Central memory CD4-positive, alpha-beta T cell (primary cell): ENCODE measurements at regions not wholly inside any gene's neighbourhood (a gene's known extent, or its start where the extent isn't known, plus 50 kb on each side); places are given as distances from the start of the nearest gene placed in this dataset.

Experiments used
- DNase-seq: peaks from one replicate; pipeline ENCODE4 v3.0.0; 2022

DNA sequence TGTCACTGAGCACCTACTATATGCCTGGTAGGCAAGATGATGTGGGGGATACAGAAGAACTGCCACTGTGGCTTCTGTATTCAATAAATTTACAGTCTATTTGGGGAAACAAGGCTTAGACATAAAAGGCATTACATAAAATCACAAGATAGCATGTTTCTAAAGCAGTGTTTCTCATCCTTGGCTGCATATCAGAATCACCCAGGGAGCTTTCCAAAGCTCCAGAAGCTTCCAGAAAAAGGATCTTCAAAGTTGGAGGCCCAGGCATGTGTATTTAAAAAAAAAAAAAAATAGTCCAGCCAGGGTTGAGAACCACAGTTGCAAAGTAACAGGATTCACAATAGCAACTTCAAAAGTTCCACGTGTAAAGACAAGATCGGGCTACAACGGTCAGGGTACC, 112.4 kb upstream of the SPACA1 start:
- no peak for DNase-seq

DNA sequence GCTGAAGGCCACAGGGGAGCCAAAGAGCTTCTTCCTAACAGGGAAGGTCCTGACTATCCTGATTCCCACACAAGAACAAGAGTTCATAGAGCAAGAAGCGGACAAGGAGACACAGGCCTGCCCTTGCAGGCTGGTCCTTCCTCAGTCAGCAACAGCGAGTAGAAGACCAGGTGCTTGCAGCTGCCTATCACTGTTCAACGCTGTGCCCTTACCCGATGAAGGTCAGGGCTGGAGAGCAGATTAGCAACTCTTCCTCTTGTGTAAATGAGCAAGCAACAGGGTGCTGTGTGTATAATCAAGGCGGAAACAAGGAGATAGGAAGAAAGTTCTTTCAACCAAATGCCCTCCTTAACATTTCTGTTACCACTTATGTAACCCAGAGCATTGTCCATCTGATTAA, 115.3 kb upstream of the SPACA1 start:
- DNase-seq = no peak

- DNase-seq = peak; percentile 32
Observed at GRCh38 chr6:87929843-87930288, 117.8 kb upstream of the SPACA1 start.

GRCh38 chr6:87926687-87927086, 121.0 kb upstream of the SPACA1 start:
- DNase-seq = no peak

DNA sequence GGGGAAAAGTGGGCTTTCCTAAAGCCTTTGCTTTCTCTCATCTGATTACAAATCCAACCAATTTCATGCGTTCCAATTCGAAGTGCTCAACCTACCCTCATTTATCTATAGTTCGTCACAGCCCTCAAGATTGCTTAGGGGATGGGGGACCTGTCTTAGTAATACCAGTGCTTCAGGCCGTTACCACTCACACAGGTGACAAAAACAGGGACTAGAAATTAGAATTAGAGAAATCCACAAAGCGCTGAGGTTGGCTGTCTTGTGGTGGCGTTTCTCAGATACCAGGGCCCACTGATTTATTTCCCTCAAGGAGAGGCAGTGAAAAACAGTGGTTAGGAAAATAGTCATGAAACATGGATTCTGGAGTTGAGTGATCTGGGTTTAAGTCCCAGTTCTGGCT, 121.6 kb upstream of the SPACA1 start:
- no peak for DNase-seq

- DNase-seq = no peak
Observed at GRCh38 chr6:87925373-87926060, 122.1 kb upstream of the SPACA1 start.

GRCh38 chr6:87923389-87924050, 124.1 kb upstream of the SPACA1 start:
- DNase-seq = no peak

DNA sequence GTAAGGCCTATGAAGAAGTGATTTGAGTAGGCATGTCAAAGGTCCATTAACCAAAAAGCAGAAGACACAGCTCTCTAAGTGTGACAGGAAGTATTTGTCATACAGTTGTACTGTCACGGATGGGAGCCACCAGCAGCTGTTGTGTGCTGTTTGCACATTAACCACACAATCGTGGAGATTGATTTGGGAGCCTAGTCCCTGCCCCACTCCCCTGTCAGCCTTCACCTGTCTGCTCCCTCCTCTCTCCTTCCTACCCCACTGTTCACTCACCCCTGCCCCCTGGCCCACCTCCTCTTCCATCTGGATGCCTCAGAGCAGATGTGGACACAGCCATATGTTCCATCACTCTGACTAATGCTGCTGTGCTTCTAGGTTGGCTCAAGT, 124.7 kb upstream of the SPACA1 start:
- DNase-seq = no peak

- no peak for DNase-seq
Observed at GRCh38 chr6:87922196-87922946, 125.3 kb upstream of the SPACA1 start.

DNA sequence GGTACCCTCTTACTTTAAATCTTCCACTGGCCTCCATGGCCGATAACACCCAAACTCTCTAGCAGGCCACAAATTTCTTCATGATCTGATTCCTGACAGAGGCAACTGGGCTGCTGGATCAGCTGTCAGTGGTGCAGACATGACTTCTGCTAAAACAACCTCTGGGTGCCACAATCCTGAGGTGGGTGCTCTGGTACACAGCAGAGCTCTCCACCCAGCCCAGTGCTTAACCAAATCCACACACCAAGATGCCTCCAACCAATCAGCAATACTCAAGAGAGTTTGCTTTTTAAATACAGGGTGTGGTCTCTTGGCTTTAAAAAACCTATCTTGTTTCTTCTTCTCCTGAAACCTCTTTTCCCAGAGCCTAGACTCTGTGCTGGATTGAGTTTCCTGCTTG, 126.6 kb upstream of the SPACA1 start:
- DNase-seq = no peak

- no peak for DNase-seq
Observed at GRCh38 chr6:87920245-87920644, 127.4 kb upstream of the SPACA1 start.

DNA sequence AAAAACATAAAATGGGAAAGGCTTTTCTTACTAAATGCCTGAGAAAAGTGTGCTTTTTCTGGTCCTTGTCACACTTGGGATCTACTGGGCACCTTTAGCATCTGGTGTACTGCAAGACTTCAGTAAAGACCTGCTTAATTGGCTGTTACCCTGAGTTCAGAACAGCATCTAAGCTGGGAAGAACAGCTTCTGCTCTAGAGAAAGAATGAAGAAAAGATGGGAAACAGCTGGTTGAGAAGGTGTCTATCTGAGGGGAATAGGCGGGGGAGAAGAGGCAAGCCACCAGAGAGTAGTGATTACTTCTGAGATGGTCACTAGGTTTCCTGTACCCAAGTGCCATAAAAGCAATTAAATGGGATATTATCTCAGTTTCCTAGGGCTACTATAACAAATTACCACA, 128.2 kb upstream of the SPACA1 start:
- DNase-seq = no peak

GRCh38 chr6:87919001-87919400, 128.6 kb upstream of the SPACA1 start:
- DNase-seq = no peak

GRCh38 chr6:87918461-87918941, 129.1 kb upstream of the SPACA1 start:
- no peak for DNase-seq

DNA sequence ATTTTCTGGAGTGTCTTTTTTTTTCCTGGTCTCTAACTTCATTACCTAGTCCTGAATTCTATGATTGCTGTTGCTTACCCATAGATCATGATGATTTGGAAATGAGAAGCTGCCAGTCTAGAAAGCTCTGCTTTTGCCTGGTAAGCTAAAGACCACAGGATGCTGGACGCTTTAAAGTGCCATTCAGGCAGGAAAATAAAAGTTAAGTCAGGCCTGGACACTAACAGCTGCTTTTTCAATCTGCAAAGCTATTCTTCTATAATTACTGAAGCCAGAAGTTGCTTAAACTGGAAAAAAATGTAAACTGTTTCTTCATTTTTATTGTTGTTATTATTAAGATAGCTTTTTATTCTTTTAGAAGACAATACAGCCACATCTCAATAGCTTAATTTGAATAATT, 129.8 kb upstream of the SPACA1 start:
- no peak for DNase-seq

DNA sequence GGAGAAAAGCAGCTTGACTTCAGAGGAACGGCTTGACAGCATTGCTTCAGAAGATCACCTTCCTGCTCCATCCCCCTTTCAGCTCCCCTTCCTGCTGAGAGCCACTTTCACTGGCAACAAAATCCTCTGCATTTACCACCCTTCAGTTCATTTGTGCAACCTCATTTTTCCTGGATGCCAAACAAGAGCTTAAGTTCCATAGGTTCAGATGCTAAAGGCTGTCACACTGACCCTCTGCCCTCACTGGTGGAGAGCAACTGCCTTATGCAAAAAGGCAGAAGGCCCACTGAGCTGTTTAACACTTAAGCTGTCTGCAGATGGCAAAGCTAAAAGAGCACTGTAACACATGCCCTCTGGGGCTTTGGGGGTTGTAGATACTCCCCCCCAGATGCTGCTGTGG, 131.2 kb upstream of the SPACA1 start:
- DNase-seq = no peak

DNA sequence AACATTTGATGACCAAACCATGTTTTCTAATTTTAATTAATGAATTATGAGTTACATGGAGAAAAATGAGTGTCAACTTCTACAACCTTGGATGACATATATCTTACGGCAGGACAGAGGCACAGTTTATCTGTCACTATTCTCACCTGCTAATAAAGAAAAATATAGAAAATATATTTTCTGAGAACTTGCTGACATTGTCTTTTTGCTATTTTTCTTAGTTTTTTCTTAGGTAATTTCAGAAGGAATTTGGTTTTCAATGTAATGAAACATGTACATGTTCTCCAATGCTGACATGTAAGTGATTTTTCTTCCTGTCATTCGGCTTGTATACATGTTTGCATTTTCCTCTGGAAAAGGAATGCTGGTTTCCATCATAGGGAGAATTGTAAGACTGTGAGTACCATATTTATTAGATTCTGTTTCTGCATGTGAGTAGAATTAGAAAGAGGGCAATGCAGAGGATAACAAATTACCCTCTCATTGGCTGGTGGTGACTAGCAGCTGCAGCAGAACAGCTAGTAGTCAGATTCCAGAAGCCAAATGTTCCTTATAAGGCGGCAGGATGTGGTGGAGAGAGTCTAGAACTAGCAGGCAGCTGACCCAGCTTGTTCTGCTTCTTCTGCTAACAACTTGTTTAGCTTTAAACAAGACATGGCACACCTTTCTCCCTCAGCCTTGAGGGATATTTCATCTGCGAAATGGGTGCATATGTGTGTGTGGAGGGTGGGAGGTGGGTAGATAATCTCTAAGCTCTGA, 132.8 kb upstream of the SPACA1 start:
- no peak for DNase-seq

DNA sequence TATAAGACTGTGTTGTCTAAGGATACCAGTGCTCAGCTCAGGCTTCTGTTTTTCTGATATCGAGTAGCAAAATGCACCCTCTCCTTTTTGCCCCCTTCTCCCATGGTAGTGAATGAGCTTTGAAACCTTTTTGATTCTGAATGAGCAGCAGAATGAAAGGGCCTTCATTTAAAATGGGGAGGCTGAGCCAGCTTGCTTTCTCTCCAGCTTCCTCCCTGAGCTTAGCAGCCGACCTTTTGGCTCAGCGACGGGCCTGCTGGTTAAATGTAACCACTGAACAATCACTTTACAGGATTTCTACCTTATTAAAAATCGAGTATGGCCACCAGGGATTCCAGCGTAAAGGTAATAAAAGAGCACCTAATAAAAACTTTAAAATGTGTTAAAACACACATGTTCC, 133.7 kb upstream of the SPACA1 start:
- no peak for DNase-seq

DNA sequence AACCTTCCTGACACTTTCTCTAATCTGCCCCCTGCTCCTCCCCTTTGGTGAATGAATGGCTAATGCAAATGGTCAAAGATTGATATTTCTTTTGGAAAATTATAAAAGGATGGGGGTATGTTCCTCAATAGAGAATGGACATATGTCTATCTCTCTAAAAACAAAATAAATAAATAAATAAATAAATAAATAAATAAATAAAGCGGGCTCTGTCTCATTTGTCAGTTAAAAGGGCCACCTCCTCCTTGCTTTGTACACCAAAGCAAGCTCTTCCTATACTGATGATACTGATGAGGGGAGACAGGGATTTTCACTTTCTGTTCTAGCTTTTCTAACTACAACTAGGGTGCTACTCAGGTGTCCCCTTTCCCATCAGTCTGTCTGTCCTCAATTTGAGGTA, 135.5 kb upstream of the SPACA1 start:
- DNase-seq = no peak

DNA sequence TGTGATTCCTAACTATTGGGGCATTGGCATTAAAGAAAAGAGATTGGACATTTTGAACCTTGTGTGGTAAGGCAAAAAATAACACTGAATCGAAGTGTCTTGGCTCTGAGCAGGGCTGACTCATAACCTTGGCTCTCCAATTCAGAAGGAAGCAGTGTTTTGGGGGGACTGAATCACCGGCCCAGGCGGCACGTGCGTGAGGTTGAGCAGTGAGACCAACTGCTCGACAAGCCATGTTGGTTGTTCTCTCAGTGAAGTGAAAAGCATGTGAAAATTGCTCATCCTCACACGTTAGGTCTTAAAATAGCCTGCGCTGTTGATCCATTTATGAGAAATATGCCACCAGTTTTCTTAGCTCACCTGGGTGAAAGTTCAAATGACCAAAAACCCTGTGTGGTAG, 137.8 kb upstream of the SPACA1 start:
- no peak for DNase-seq

DNA sequence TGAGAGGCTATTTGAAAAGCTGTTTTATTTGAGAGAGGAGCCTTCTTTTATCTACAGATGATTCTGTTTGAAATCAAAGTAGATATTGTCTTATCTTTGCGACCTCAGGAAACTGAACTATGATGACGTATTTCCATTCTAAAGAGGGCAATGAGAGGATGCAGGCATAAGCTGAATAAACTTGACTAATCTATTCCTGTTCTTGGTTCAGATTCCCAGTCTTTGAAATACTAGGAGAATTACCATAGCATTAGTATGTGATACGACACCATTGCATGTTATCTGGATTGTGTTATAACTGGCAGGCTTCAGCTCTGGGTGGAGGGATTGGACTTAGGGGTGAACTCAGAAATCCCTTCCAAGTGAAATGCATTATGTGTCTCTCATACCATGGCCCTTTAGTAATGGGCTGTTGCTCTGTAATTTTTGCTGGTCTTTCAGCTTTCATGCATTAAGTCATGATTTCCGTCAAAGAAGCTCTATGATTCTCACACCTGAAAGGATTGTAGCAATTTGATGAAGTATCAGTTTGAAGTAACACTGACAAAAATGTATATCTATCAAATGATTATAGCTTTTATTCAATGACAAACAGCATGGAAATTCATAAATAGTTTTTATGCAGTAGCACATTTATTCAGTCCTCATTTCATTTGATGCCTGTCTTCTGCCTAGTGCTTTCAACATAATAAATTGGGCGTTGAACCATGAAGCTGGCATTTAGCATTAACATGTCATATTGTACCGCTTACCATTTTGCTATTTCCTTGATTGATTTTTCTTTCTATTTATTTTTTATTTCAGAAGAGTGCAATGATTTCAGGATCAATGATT, 138.4 kb upstream of the SPACA1 start:
- peak; percentile 4 for DNase-seq

DNA sequence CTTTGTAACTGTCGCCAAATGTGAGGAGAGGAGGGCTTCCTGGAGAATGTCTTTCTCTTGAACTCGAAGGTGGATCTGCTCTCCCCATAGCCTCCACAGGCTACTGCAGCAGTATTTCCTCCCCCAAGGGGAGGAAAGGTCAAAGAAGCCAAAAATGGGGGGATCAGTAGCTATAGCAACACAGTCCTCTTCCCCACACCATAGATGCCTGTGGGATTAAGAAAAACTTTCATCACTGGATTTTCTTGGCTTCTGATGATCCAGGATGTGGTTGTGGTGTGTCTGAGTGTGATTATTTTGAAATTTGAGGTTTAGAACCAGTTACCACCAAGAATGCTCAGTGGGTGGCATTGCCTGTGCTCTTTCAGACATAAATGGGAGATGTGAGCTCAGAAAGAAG, 140.1 kb upstream of the SPACA1 start:
- DNase-seq = peak; percentile 10
